Upper lobe of left lung (tissue), 6 donors: ENCODE measurements at regions not wholly inside any gene's neighbourhood (a gene's known extent, or its start where the extent isn't known, plus 50 kb on each side); places are given as distances from the start of the nearest gene placed in this dataset.

Experiments
- ATAC-seq, 2 donors: fragments of 200-7000 bp; cut with Tn5 transposase; one replicate each; pipeline ENCODE4 v1.9.1; 2022; ENCODE audit warnings: mild to moderate bottlenecking in 2 of 2, moderate library complexity in 2 of 2; ENCODE audit not compliant: low FRiP score in 2 of 2
- DNase-seq, 2 donors: peaks; one replicate each; pipeline ENCODE4 v3.0.0-alpha.2; 2019 to 2020
- H3K27ac ChIP-seq, 4 donors: fragments of 200-600 bp; sonication (generic); one replicate each; pipeline ENCODE4 v1.5.1; 2016 to 2019
- H3K27me3 ChIP-seq, 4 donors: fragments of 200-600 bp; sonication (generic); one replicate each; pipeline ENCODE4 v1.5.1; 2017 to 2019
- H3K36me3 ChIP-seq, 4 donors: fragments of 200-600 bp; sonication (generic); one replicate each; pipeline ENCODE4 v1.5.1; 2016 to 2019
- H3K4me1 ChIP-seq, 4 donors: fragments of 200-600 bp; sonication (generic); one replicate each; pipeline ENCODE4 v1.5.1; 2018 to 2019
- H3K4me3 ChIP-seq, 4 donors: fragments of 200-600 bp; sonication (generic); one replicate each; pipeline ENCODE4 v1.5.1; 2017 to 2019; ENCODE audit warnings: mild to moderate bottlenecking in 2 of 4, moderate library complexity in 1 of 4
- H3K9me3 ChIP-seq, 4 donors: fragments of 200-600 bp; sonication (generic); one replicate each; pipeline ENCODE4 v1.5.1; 2018 to 2019
- CTCF ChIP-seq, 6 experiments: fragments of 450-650 bp in 4 of 6; fragments of 200-600 bp in 2 of 6; sonication (generic) in 2 of 6; IDR thresholded peaks; one replicate each; pipeline ENCODE4 v1.5.1; 2016 to 2019; ENCODE audit warnings: antibody characterized with exemption in 6 of 6
- EP300 ChIP-seq, 4 donors: sonication (generic); formaldehyde crosslinking; IDR thresholded peaks; one replicate each; pipeline ENCODE4 v1.5.1; 2017; ENCODE audit warnings: antibody characterized with exemption in 4 of 4, control low read depth in 2 of 4
- POLR2A ChIP-seq, 4 donors: fragments of 450-650 bp; IDR thresholded peaks; one replicate each; pipeline ENCODE4 v1.5.1; 2016 to 2017; ENCODE audit warnings: antibody characterized with exemption in 4 of 4, mild to moderate bottlenecking in 2 of 4
- POLR2AphosphoS5 ChIP-seq, 2 donors: sonication (generic); formaldehyde crosslinking; IDR thresholded peaks; one replicate each; pipeline ENCODE4 v1.5.1; 2017; ENCODE audit warnings: antibody characterized with exemption in 2 of 2
- WGBS, 2 donors: methylation state at CpG; one replicate each; pipeline ENCODE4 v1.1.5; 2017 to 2018; 5-methylcytosine and 5-hydroxymethylcytosine counted together
- donor health status: DM: no; HTN: no; CAD: no; lungs with moderate emphysema.
- donor health status: DM: no; HTN: yes; CAD: no; lungs with severe emphysema.

GRCh38 chr10:124162136-124162535 is 68.7 kb upstream of the CHST15 start:
- Histone ChIP-seq H3K9me3 (no peaks in the 10 kb centered on the region), H3K27ac (no peak overlapping the region), H3K4me1 (no peaks in the 10 kb centered on the region), H3K36me3 (no peaks in the 10 kb centered on the region), H3K27me3 (no peaks in the 10 kb centered on the region), H3K4me3 (no peak overlapping the region)
- ATAC-seq (no peak), DNase-seq (no peak)
- whole genome bisulfite sequencing, 2 donors: 89 to 97% methylated on average over 6 of the region's 6 CpGs
- TF ChIP-seq POLR2AphosphoS5 (IDR thresholded peaks at IDR 0.05): no peak
- no peak for TF ChIP-seq CTCF (IDR thresholded peaks at IDR 0.05)
- no peak for TF ChIP-seq POLR2A (IDR thresholded peaks at IDR 0.05)
- TF ChIP-seq EP300 (IDR thresholded peaks at IDR 0.05): no peak

GRCh38 chr10:124161601-124162000 is 68.2 kb upstream of the CHST15 start:
- H3K4me3 ChIP-seq: no peak overlapping the region
- DNase-seq: no peak
- no peaks in the 10 kb centered on the region for H3K27me3 ChIP-seq
- ATAC-seq: no peak
- peaks cover under 1 to 5% (median 3%) of the 10 kb centered on the region in 4 donors for H3K4me1 ChIP-seq
- WGBS, 2 donors: 82 to 90% methylated on average over 3 to 5 of the region's 5 CpGs
- TF ChIP-seq EP300 (IDR thresholded peaks at IDR 0.05) (no peak), CTCF (IDR thresholded peaks at IDR 0.05) (no peak), POLR2AphosphoS5 (IDR thresholded peaks at IDR 0.05) (no peak), POLR2A (IDR thresholded peaks at IDR 0.05) (no peak)
- H3K27ac ChIP-seq: no peak overlapping the region
- H3K9me3 ChIP-seq: no peaks in the 10 kb centered on the region
- H3K36me3 ChIP-seq: no peaks in the 10 kb centered on the region

- WGBS, 2 donors: 72 to 80% methylated on average over 9 to 13 of the region's 13 CpGs
- H3K36me3 ChIP-seq: no peaks in the 10 kb centered on the region
- ATAC-seq (no peak), DNase-seq (no peak)
- H3K4me3 ChIP-seq: no peak overlapping the region
- H3K4me1 ChIP-seq: peaks cover 5 to 11% (median 8%) of the 10 kb centered on the region in 4 donors
- H3K27me3 ChIP-seq: no peaks in the 10 kb centered on the region
- no peak overlapping the region for H3K27ac ChIP-seq
- TF ChIP-seq POLR2A (IDR thresholded peaks at IDR 0.05) (no peak), CTCF (IDR thresholded peaks at IDR 0.05) (no peak), EP300 (IDR thresholded peaks at IDR 0.05) (no peak), POLR2AphosphoS5 (IDR thresholded peaks at IDR 0.05) (no peak)
- H3K9me3 ChIP-seq: no peaks in the 10 kb centered on the region
Measured at GRCh38 chr10:124160943-124161582, 67.7 kb upstream of the CHST15 start.

- no peak overlapping the region for H3K27ac ChIP-seq
- no peaks in the 10 kb centered on the region for H3K36me3 ChIP-seq
- H3K9me3 ChIP-seq: no peaks in the 10 kb centered on the region
- TF ChIP-seq POLR2AphosphoS5 (IDR thresholded peaks at IDR 0.05) (no peak), POLR2A (IDR thresholded peaks at IDR 0.05) (no peak), CTCF (IDR thresholded peaks at IDR 0.05) (no peak), EP300 (IDR thresholded peaks at IDR 0.05) (no peak)
- DNase-seq (no peak), ATAC-seq (no peak)
- H3K4me1 ChIP-seq: peaks cover 11 to 20% (median 13%) of the 10 kb centered on the region in 4 donors
- 71 to 87% methylated on average over 10 of the region's 10 CpGs for WGBS, 2 donors
- no peaks in the 10 kb centered on the region for H3K27me3 ChIP-seq
- no peak overlapping the region for H3K4me3 ChIP-seq
Measured at GRCh38 chr10:124160176-124160575, 66.8 kb upstream of the CHST15 start.

- TF ChIP-seq EP300 (IDR thresholded peaks at IDR 0.05) (no peak), CTCF (IDR thresholded peaks at IDR 0.05) (no peak), POLR2AphosphoS5 (IDR thresholded peaks at IDR 0.05) (no peak), POLR2A (IDR thresholded peaks at IDR 0.05) (no peak)
- no peak for ATAC-seq
- 72 to 82% methylated on average over 5 of the region's 5 CpGs for WGBS, 2 donors
- Histone ChIP-seq H3K36me3 (no peaks in the 10 kb centered on the region), H3K27ac (no peak overlapping the region), H3K4me3 (no peak overlapping the region), H3K4me1 (peaks cover 11 to 22% (median 13%) of the 10 kb centered on the region in 4 donors), H3K27me3 (no peaks in the 10 kb centered on the region), H3K9me3 (no peaks in the 10 kb centered on the region)
- DNase-seq: no peak
Measured at GRCh38 chr10:124159153-124159552, 65.8 kb upstream of the CHST15 start.
